HEK293 (cell line): ENCODE measurements at regions not wholly inside any gene's neighbourhood (a gene's known extent, or its start where the extent isn't known, plus 50 kb on each side); places are given as distances from the start of the nearest gene placed in this dataset.

Experiments used
- CTCF ChIA-PET: fragments of 350-600 bp; formaldehyde crosslinking; extraction: SDS; loops from one replicate; lab custom pipeline; 2021; ENCODE audit warnings: antibody characterized with exemption; lab: Yijun Ruan, JAX
- POLR2A ChIA-PET: fragments of 300-600 bp; formaldehyde crosslinking; extraction: SDS; loops from one replicate; lab custom pipeline; 2020; ENCODE audit warnings: antibody characterized with exemption, inconsistent platforms; lab: Yijun Ruan, JAX
- H3K27ac ChIP-seq: fragments of 200-500 bp; sonication (Bioruptor generic); 2 replicates; pipeline ENCODE4 v1.5.1; 2014; ENCODE audit warnings: low read depth, low read length, control low read depth, inconsistent platforms; ENCODE audit errors: extremely low read depth
- H3K36me3 ChIP-seq, 2 experiments: fragments of 200-500 bp in 1 of 2; sonication (Bioruptor generic) in 1 of 2; 1 replicate in 1 of 2; 2 replicates in 1 of 2; pipeline ENCODE4 v1.5.1; 2014 to 2017; ENCODE audit warnings: inconsistent platforms in 2 of 2, low read length in 2 of 2; ENCODE audit not compliant: control insufficient read depth in 2 of 2, insufficient read depth in 1 of 2
- H3K4me1 ChIP-seq: fragments of 200-500 bp; sonication (Bioruptor generic); 2 replicates; pipeline ENCODE4 v1.5.1; 2014; ENCODE audit warnings: mild to moderate bottlenecking, low read length, inconsistent platforms; ENCODE audit not compliant: control insufficient read depth, insufficient read depth
- H3K4me3 ChIP-seq: 2 replicates; pipeline ENCODE4 v1.5.1; 2011; ENCODE audit warnings: low read depth, mild to moderate bottlenecking, control low read depth, low read length, moderate library complexity
- H3K9me3 ChIP-seq: fragments of 200-500 bp; sonication (Bioruptor generic); 2 replicates; pipeline ENCODE4 v1.5.1; 2014; ENCODE audit warnings: low read depth, low read length, inconsistent platforms; ENCODE audit not compliant: control insufficient read depth, insufficient read depth
- GFI1B ChIP-seq: fragments of 450-650 bp; formaldehyde crosslinking; IDR thresholded peaks from 2 replicates; pipeline ENCODE4 v1.5.1; 2016; ENCODE audit warnings: missing biosample characterization, missing genetic modification characterization
- IKZF3 ChIP-seq: fragments of 450-650 bp; IDR thresholded peaks from 2 replicates; pipeline ENCODE4 v1.5.0; 2018; ENCODE audit warnings: missing biosample characterization, mild to moderate bottlenecking, missing genetic modification characterization, moderate library complexity
- KLF16 ChIP-seq: fragments of 450-650 bp; formaldehyde crosslinking; IDR thresholded peaks from 2 replicates; pipeline ENCODE4 v1.5.1; 2017; ENCODE audit warnings: missing biosample characterization, missing genetic modification characterization
- PRDM2 ChIP-seq: fragments of 450-650 bp; formaldehyde crosslinking; IDR thresholded peaks from 2 replicates; pipeline ENCODE4 v1.5.1; 2016; ENCODE audit warnings: missing biosample characterization, missing genetic modification characterization, borderline replicate concordance
- TCF7L2 ChIP-seq: IDR thresholded peaks from 2 replicates; pipeline ENCODE4 v1.6.1; 2011; ENCODE audit warnings: low read depth, mild to moderate bottlenecking, inconsistent platforms, low read length, moderate library complexity, borderline replicate concordance
- ZBTB11 ChIP-seq: fragments of 450-650 bp; formaldehyde crosslinking; conservative IDR thresholded peaks from 2 replicates; pipeline ENCODE4 v1.5.1; 2016; ENCODE audit warnings: low read depth, missing biosample characterization, missing genetic modification characterization
- ZFP69B ChIP-seq: fragments of 450-650 bp; formaldehyde crosslinking; IDR thresholded peaks from 2 replicates; pipeline ENCODE4 v1.5.1; 2016; ENCODE audit warnings: missing biosample characterization, missing genetic modification characterization
- ZNF175 ChIP-seq: fragments of 450-650 bp; formaldehyde crosslinking; IDR thresholded peaks from 2 replicates; pipeline ENCODE4 v1.5.1; 2016; ENCODE audit warnings: missing biosample characterization, missing genetic modification characterization
- ZNF214 ChIP-seq: fragments of 450-650 bp; formaldehyde crosslinking; IDR thresholded peaks from 2 replicates; pipeline ENCODE4 v1.5.1; 2017; ENCODE audit warnings: missing biosample characterization, mild to moderate bottlenecking, missing genetic modification characterization, borderline replicate concordance
- ZNF292 ChIP-seq: fragments of 450-650 bp; formaldehyde crosslinking; IDR thresholded peaks from 2 replicates; pipeline ENCODE4 v1.5.1; 2016; ENCODE audit warnings: low read depth, missing biosample characterization, missing genetic modification characterization, borderline replicate concordance
- ZNF664 ChIP-seq: fragments of 450-650 bp; formaldehyde crosslinking; IDR thresholded peaks from 2 replicates; pipeline ENCODE4 v1.5.1; 2016; ENCODE audit warnings: missing biosample characterization, missing genetic modification characterization
- ZNF701 ChIP-seq: fragments of 450-650 bp; formaldehyde crosslinking; IDR thresholded peaks from 2 replicates; pipeline ENCODE4 v1.5.1; 2016; ENCODE audit warnings: missing biosample characterization, missing genetic modification characterization
- ZNF747 ChIP-seq: fragments of 450-650 bp; formaldehyde crosslinking; IDR thresholded peaks from 2 replicates; pipeline ENCODE4 v1.5.1; 2016; ENCODE audit warnings: missing biosample characterization, missing genetic modification characterization
- ZNF76 ChIP-seq: fragments of 450-650 bp; formaldehyde crosslinking; IDR thresholded peaks from 2 replicates; pipeline ENCODE4; 2016; ENCODE audit warnings: low read depth, missing biosample characterization, missing genetic modification characterization, borderline replicate concordance

- CTCF ChIA-PET: interaction anchor here (0.5 to 3.8 kb wide), 22 partner anchors 10 to 900 kb away, joined by 3 to 38 read pairs (median 3); partner anchors contain the start of gene FOXA2
Measured at GRCh38 chr20:22452442-22453011, 131.8 kb downstream of the FOXA2 start.

More at GRCh38 chr20:22452442-22453011, 131.8 kb downstream of the FOXA2 start:
- H3K27ac ChIP-seq: no peak overlapping the region
- TF ChIP-seq ZNF175 (tag by site-specific recombination): no peak
- TF ChIP-seq PRDM2: no peak
- no peak for TF ChIP-seq TCF7L2
- no peak for TF ChIP-seq ZNF292 (tag by site-specific recombination)
- no peak for TF ChIP-seq KLF16 (tag by site-specific recombination)
- TF ChIP-seq ZNF664 (tag by site-specific recombination): no peak
- TF ChIP-seq GFI1B (tag by site-specific recombination): no peak
- TF ChIP-seq ZNF214: no peak
- TF ChIP-seq ZBTB11 (tag by site-specific recombination): no peak
- TF ChIP-seq ZNF747 (tag by site-specific recombination): no peak
- TF ChIP-seq ZNF701: no peak
- no peak for TF ChIP-seq ZFP69B (tag by site-specific recombination)
- no peak for TF ChIP-seq ZNF76 (tag by site-specific recombination)
- TF ChIP-seq IKZF3 (tag by site-specific recombination): no peak
- TF ChIP-seq, all 188 proteins: peak for 0
- Histone ChIP-seq H3K36me3 (no peaks in the 10 kb centered on the region), H3K9me3 (no peaks in the 10 kb centered on the region), H3K4me1 (no peaks in the 10 kb centered on the region), H3K4me3 (no peak overlapping the region)
- POLR2A ChIA-PET: no interaction called here
